ENCODE measurements at regions not wholly inside any gene's neighbourhood (a gene's known extent, or its start where the extent isn't known, plus 50 kb on each side); places are given as distances from the start of the nearest gene placed in this dataset.
A peak's percentile ranks its signal among the peaks of the same experiment; 100 is the strongest.

- no peak for DNase-seq (ENCODE audit: low read depth)
Observed at GRCh38 chr15:36265422-36265821, 314.0 kb upstream of the CDIN1 start.

GRCh38 chr15:36271048-36271447, 308.4 kb upstream of the CDIN1 start:
- DNase-seq (ENCODE audit: low read depth): no peak

DNA sequence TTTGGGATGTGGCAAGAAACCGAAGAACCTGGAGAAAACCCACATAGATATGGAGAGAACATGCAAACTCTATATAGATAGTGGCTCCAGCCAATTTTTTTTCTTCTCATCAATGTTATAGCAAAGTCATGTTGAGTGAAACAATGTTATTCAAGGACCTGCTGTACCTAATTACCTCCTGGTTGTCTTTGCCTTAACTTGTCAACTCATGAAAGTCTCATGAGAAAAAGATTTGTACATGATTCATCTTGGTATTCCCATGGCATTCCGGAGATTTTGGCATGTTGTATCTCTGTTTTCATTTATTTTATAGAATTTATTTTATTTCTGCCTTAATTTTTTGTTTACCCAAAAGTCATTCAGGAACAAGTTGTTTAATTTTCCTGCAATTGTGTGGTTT, 303.8 kb upstream of the CDIN1 start:
- DNase-seq (ENCODE audit: low read depth): no peak

GRCh38 chr15:36278219-36278618, 301.2 kb upstream of the CDIN1 start:
- DNase-seq (ENCODE audit: low read depth): peak; percentile 11

DNA sequence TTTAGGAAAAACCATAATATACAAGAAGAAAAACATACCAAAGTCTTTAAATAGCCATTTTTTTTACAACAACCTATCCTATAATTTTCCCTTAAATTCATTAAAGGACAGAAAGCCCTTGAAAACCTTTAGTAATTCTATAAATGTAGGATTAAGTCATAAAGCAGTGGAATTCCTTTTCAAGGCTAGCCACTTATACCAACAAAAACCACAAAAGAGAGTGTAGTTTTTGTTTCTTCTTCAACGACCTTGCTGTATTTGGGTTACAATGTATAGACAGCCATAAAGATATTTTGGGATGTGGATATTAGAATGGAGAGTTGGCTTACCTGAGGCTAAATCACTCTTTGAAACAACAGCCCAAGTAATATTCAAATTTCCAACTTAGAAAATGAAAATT, 296.6 kb upstream of the CDIN1 start:
- no peak for DNase-seq (ENCODE audit: low read depth)

- DNase-seq (ENCODE audit: low read depth): no peak
Observed at GRCh38 chr15:36284911-36285310, 294.5 kb upstream of the CDIN1 start.

GRCh38 chr15:36291501-36291900, 287.9 kb upstream of the CDIN1 start:
- peak; percentile 60 for DNase-seq (ENCODE audit: low read depth)

GRCh38 chr15:36294359-36294758, 285.1 kb upstream of the CDIN1 start:
- no peak for DNase-seq (ENCODE audit: low read depth)

DNA sequence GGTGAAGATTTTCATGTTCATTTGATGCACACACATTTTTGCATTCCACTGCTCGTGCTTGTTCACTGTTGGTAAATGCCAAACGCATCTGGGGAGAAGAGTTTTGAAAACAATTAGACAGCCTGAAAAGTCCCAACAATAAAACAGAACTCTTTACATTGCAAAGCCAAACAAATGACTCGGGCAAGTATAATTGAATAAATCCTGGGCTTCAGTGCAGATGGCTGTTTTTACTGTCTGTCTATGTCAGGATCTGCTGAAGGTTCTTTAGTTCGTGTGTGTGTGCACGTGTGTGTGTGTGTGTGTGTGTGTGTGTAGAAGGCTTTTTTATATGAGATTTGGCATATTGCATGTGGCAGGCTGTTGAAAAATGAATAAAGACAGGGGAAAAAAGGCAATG, 277.5 kb upstream of the CDIN1 start:
- DNase-seq (ENCODE audit: low read depth): no peak

- no peak for DNase-seq (ENCODE audit: low read depth)
Observed at GRCh38 chr15:36313021-36313420, 266.4 kb upstream of the CDIN1 start.

- DNase-seq (ENCODE audit: low read depth): no peak
Observed at GRCh38 chr15:36313736-36314280, 265.6 kb upstream of the CDIN1 start.

GRCh38 chr15:36315649-36316048, 263.8 kb upstream of the CDIN1 start:
- no peak for DNase-seq (ENCODE audit: low read depth)

- DNase-seq (ENCODE audit: low read depth): no peak
Observed at GRCh38 chr15:36323615-36324014, 255.8 kb upstream of the CDIN1 start.

DNA sequence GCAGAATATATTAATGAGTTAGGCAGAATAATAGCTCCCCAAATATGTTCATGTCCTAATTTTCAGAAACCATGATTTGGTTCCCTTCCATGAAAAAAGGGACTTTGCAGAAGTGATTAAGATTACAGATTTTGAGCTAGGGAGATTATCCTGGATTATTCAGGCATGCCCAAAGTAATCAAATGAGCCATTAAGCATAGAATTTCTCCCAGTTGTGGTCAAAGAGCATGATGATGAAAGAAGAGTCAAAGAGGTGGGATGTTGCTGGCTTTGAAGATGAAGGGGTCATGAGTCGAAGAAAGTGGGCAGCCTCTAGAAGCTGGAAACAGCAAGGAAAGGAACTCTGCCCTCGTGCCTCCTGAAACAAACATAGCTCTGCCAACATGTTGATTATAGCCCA, 254.2 kb upstream of the CDIN1 start:
- DNase-seq (ENCODE audit: low read depth): no peak

GRCh38 chr15:36329592-36329991, 249.8 kb upstream of the CDIN1 start:
- DNase-seq (ENCODE audit: low read depth): no peak

- no peak for DNase-seq (ENCODE audit: low read depth)
Observed at GRCh38 chr15:36330598-36330997, 248.8 kb upstream of the CDIN1 start.

DNA sequence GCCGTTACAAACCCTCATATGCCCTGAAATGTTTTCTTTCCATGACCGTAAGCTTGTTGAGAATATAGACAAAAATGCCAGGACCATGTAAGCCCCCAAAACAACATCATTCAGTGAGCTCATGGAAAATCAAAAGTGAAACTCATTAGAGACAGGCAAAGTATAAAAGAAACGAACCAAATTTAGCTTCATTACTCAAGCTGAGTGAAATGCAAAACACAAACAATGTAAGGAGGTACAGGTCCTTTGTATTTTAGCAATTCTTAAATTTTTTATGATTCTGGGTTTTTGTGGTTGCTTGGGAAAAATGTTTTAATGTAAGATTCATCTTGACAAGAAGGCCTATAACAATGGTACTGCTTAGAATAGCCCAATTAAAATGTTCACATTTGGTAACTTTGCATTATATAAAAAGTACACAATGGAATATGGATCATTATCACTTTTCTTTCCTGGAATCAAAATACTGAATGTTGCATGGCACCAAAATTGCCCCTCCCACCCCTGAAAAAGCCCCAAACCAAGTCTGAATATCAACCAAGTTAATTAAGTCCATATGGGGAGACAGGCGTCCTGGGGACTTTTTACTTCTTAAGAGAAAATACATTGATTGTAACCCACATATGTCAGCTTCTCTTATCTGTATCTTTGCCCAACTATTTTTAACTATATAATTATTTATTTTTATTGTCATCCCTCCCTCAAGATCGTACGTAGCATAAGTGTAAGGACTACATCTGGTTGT, 247.7 kb upstream of the CDIN1 start:
- DNase-seq (ENCODE audit: low read depth): peak; percentile 39

GRCh38 chr15:36332301-36332700, 247.1 kb upstream of the CDIN1 start:
- peak; percentile 51 for DNase-seq (ENCODE audit: low read depth)

- DNase-seq (ENCODE audit: low read depth): no peak
Observed at GRCh38 chr15:36332896-36333295, 246.5 kb upstream of the CDIN1 start.

DNA sequence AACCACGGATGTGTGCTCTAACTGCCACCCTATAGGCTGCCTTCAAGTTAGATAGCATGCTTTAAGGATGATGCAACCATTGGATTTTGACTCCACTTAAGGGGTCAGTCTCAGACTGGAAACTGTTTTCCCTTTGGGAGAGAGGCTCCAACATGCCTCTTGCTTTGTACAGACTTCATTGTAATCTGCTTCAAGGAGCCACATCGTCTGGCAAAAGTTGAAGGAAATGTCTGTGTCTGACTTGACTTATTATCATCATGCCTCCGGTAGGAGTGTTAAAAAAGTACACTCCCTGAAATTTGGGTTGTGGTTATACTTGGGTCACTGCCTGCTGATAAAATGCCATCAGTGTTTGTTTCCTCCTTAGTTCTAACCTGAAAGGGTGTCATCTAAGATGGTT, 245.4 kb upstream of the CDIN1 start:
- no peak for DNase-seq (ENCODE audit: low read depth)

DNA sequence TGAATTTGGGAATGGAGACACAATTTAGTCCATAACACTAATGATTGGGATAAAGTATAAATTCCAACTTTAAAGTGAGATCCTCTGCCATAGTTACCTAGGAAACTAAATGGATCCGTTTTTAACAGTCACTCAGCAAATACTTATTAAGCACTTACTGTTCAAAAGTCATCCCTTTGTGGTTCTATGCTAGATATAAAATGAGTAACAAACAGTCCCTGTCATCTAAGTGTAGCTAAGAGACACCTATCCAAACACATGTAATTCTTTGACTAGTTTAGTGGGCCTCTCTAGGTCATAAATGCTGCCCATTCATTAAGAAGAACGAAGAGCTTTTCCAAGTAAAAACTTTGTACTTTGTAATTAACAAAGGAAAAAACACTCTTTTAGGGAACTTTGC, 244.2 kb upstream of the CDIN1 start:
- DNase-seq (ENCODE audit: low read depth): no peak

GRCh38 chr15:36335659-36336058, 243.8 kb upstream of the CDIN1 start:
- no peak for DNase-seq (ENCODE audit: low read depth)

GRCh38 chr15:36344887-36345286, 234.5 kb upstream of the CDIN1 start:
- DNase-seq (ENCODE audit: low read depth): no peak

- no peak for DNase-seq (ENCODE audit: low read depth)
Observed at GRCh38 chr15:36347272-36347858, 232.1 kb upstream of the CDIN1 start.

Data from fibroblast of gingiva (primary cell).